ENCODE measurements at regions not wholly inside any gene's neighbourhood (a gene's known extent, or its start where the extent isn't known, plus 50 kb on each side); places are given as distances from the start of the nearest gene placed in this dataset.

- 85 to 94% (median 90%) methylated on average over 2 of the region's 2 CpGs for WGBS, 4 donors
- intact Hi-C loops (cut with DNase I) = no loop called here
- DNase-seq = no peak
Observed at GRCh38 chr22:34306361-34306760, 386.1 kb upstream of the LARGE1 start.

GRCh38 chr22:34308101-34308500, 387.8 kb upstream of the LARGE1 start:
- Histone ChIP-seq H3K9me3 (no peaks in the 10 kb centered on the region), H3K4me3 (no peak overlapping the region), H3K27me3 (no peaks in the 10 kb centered on the region), H3K36me3 (no peaks in the 10 kb centered on the region), H3K4me1 (peaks cover 0 to 12% (median 3%) of the 10 kb centered on the region in 12 donors), H3K27ac (no peak overlapping the region)
- intact Hi-C loops (cut with DNase I) = no loop called here
- peak in 2 of 5 donors; percentile 25 to 41 for DNase-seq
- ATAC-seq = peak; percentile 60 to 85 (median 76)
- WGBS, 4 donors = 49 to 65% (median 56%) methylated on average over 3 of the region's 3 CpGs
- TF ChIP-seq CTCF (IDR thresholded peaks at IDR 0.05) = no peak
- no peak for TF ChIP-seq POLR2A (IDR thresholded peaks at IDR 0.05)

More at GRCh38 chr22:34306361-34306760, 386.1 kb upstream of the LARGE1 start:
- Histone ChIP-seq H3K4me1 (peaks cover 0 to 21% (median 4%) of the 10 kb centered on the region in 12 donors), H3K9me3 (no peaks in the 10 kb centered on the region), H3K4me3 (no peak overlapping the region), H3K27ac (no peak overlapping the region), H3K27me3 (no peaks in the 10 kb centered on the region), H3K36me3 (no peaks in the 10 kb centered on the region)
- TF ChIP-seq POLR2A (IDR thresholded peaks at IDR 0.05) (no peak), CTCF (IDR thresholded peaks at IDR 0.05) (no peak)
- no peak for ATAC-seq

GRCh38 chr22:34319346-34319745, 399.1 kb upstream of the LARGE1 start:
- Histone ChIP-seq H3K36me3 (no peaks in the 10 kb centered on the region), H3K27ac (no peak overlapping the region), H3K4me3 (no peak overlapping the region), H3K27me3 (no peaks in the 10 kb centered on the region), H3K4me1 (peaks cover 0 to under 1% (median 0%) of the 10 kb centered on the region in 12 donors), H3K9me3 (peaks cover 0 to 9% (median 0%) of the 10 kb centered on the region in 12 donors)
- intact Hi-C loops (cut with DNase I) = no loop called here
- 81 to 89% (median 82%) methylated on average over 3 of the region's 3 CpGs for WGBS, 4 donors
- ATAC-seq = no peak
- DNase-seq = no peak
- TF ChIP-seq POLR2A (IDR thresholded peaks at IDR 0.05) (no peak), CTCF (IDR thresholded peaks at IDR 0.05) (no peak)

- Histone ChIP-seq H3K27me3 (no peaks in the 10 kb centered on the region), H3K9me3 (no peaks in the 10 kb centered on the region), H3K4me3 (no peak overlapping the region), H3K36me3 (no peaks in the 10 kb centered on the region), H3K27ac (no peak overlapping the region), H3K4me1 (peaks cover 0 to 11% (median 0%) of the 10 kb centered on the region in 12 donors)
- intact Hi-C loops (cut with DNase I) = loop anchor here in 1 of 10 donors (10.0 kb wide), 1 partner anchor 90 kb away; no protein-coding TSS in a partner anchor
- 46 to 57% (median 52%) methylated on average over 3 of the region's 3 CpGs for WGBS, 4 donors
- DNase-seq (peak; percentile 22 to 75 (median 59)), ATAC-seq (peak; percentile 83 to 98 (median 90))
- TF ChIP-seq CTCF (IDR thresholded peaks at IDR 0.05) = no peak
- TF ChIP-seq POLR2A (IDR thresholded peaks at IDR 0.05) = no peak
Observed at GRCh38 chr22:34324763-34325162, 404.5 kb upstream of the LARGE1 start.

Data from heart left ventricle (tissue), 16 donors.